GM23338 (cell line): ENCODE measurements at regions not wholly inside any gene's neighbourhood (a gene's known extent, or its start where the extent isn't known, plus 50 kb on each side); places are given as distances from the start of the nearest gene placed in this dataset.

Experiments used
- ATAC-seq: fragments of 200-7000 bp; cut with Tn5 transposase; 3 replicates; pipeline ENCODE4 v1.9.1; 2020
- DNase-seq: peaks from one replicate; pipeline ENCODE4 v3.0.0-alpha.2; 2015; ENCODE audit warnings: low spot score
- H2AFZ ChIP-seq: fragments of 200-600 bp; sonication (generic); 2 replicates; pipeline ENCODE4 v1.8.0; 2016; ENCODE audit warnings: antibody characterized with exemption, mild to moderate bottlenecking, moderate library complexity
- H3F3A ChIP-seq: fragments of 200-600 bp; sonication (generic); replicated peaks from 2 replicates; pipeline ENCODE4 v1.8.0; 2017; ENCODE audit warnings: antibody characterized with exemption, mixed run types, low read depth
- H3K27ac ChIP-seq: fragments of 200-600 bp; sonication (generic); 2 replicates; pipeline ENCODE4 v1.6.1; 2016; ENCODE audit warnings: low read depth
- H3K27me3 ChIP-seq: fragments of 200-600 bp; sonication (generic); 2 replicates; pipeline ENCODE4 v1.8.0; 2016; ENCODE audit warnings: mild to moderate bottlenecking, mixed run types, moderate library complexity; ENCODE audit not compliant: insufficient read depth
- H3K36me3 ChIP-seq: fragments of 200-600 bp; sonication (generic); 2 replicates; pipeline ENCODE4 v1.8.0; 2016; ENCODE audit warnings: mild to moderate bottlenecking; ENCODE audit not compliant: insufficient read depth
- H3K4me1 ChIP-seq: fragments of 200-600 bp; sonication (generic); 2 replicates; pipeline ENCODE4 v1.8.0; 2016; ENCODE audit warnings: mild to moderate bottlenecking, moderate library complexity; ENCODE audit not compliant: insufficient read depth
- H3K4me2 ChIP-seq: fragments of 200-600 bp; sonication (generic); 2 replicates; pipeline ENCODE4 v1.7.1; 2017; ENCODE audit warnings: mixed run types
- H3K4me3 ChIP-seq: fragments of 200-600 bp; sonication (generic); 2 replicates; pipeline ENCODE4 v1.6.1; 2016; ENCODE audit warnings: mixed run types
- H3K79me2 ChIP-seq: fragments of 200-600 bp; sonication (generic); replicated peaks from 2 replicates; pipeline ENCODE4 v1.8.0; 2017; ENCODE audit warnings: mild to moderate bottlenecking; ENCODE audit not compliant: insufficient read depth
- H3K9me2 ChIP-seq: fragments of 200-600 bp; sonication (generic); 2 replicates; pipeline ENCODE4 v1.8.0; 2017; ENCODE audit not compliant: insufficient read depth
- H4K20me1 ChIP-seq: fragments of 200-600 bp; sonication (generic); replicated peaks from 2 replicates; pipeline ENCODE4 v1.8.0; 2017; ENCODE audit warnings: mild to moderate bottlenecking; ENCODE audit not compliant: insufficient read depth
- H3K27ac Mint-ChIP-seq: 2 replicates; pipeline ENCODE4 v1.8.0; 2020; ENCODE audit warnings: inconsistent platforms, mild to moderate bottlenecking, moderate library complexity, mixed read lengths
- H3K27me3 Mint-ChIP-seq: 3 replicates; pipeline ENCODE4 v1.8.0; 2022; ENCODE audit warnings: low read depth, mild to moderate bottlenecking, moderate library complexity, mixed read lengths, inconsistent platforms; ENCODE audit not compliant: insufficient read depth, poor library complexity
- H3K36me3 Mint-ChIP-seq: 3 replicates; pipeline ENCODE4 v1.8.0; 2021; ENCODE audit warnings: low read depth, mild to moderate bottlenecking, inconsistent platforms, moderate library complexity, mixed read lengths
- H3K4me1 Mint-ChIP-seq: 3 replicates; pipeline ENCODE4 v1.8.0; 2020; ENCODE audit warnings: mild to moderate bottlenecking, inconsistent platforms, mixed read lengths
- H3K4me3 Mint-ChIP-seq: 3 replicates; pipeline ENCODE4 v1.8.0; 2021; ENCODE audit warnings: moderate library complexity, mild to moderate bottlenecking, inconsistent platforms, mixed read lengths
- H3K9me3 Mint-ChIP-seq: 3 replicates; pipeline ENCODE4 v1.8.0; 2020; ENCODE audit warnings: moderate library complexity, mild to moderate bottlenecking, inconsistent platforms, mixed read lengths
- CREB1 ChIP-seq: fragments of 250-450 bp; sonication (Bioruptor Pico); IDR thresholded peaks from 2 replicates; pipeline ENCODE4 v1.5.0; 2020; ENCODE audit warnings: low read depth, mild to moderate bottlenecking, moderate library complexity
- CTCF ChIP-seq, 2 experiments: fragments of 200-600 bp in 1 of 2; sonication (generic) in 1 of 2; conservative IDR thresholded peaks; 2 replicates each; pipeline versions ENCODE4 v1.5.1 to v1.6.1; 2016 to 2017; ENCODE audit warnings: antibody characterized with exemption in 2 of 2, low read depth in 2 of 2, mild to moderate bottlenecking in 2 of 2, moderate library complexity in 1 of 2
- ETS1 ChIP-seq: IDR thresholded peaks from 2 replicates; pipeline ENCODE4 v1.6.1; 2016; ENCODE audit warnings: antibody characterized with exemption
- EZH2 ChIP-seq: fragments of 200-600 bp; sonication (generic); IDR thresholded peaks from one replicate; pipeline ENCODE4 v1.8.0; 2017; ENCODE audit warnings: antibody characterized with exemption, mild to moderate bottlenecking, low read depth; ENCODE audit not compliant: unreplicated experiment
- EZH2phosphoT487 ChIP-seq: fragments of 200-600 bp; sonication (generic); IDR thresholded peaks from one replicate; pipeline ENCODE4 v1.8.1; 2018; ENCODE audit warnings: antibody characterized with exemption; ENCODE audit not compliant: unreplicated experiment
- JUNB ChIP-seq: IDR thresholded peaks from one replicate; pipeline ENCODE4 v1.6.1; 2016; ENCODE audit warnings: antibody characterized with exemption; ENCODE audit not compliant: unreplicated experiment
- NANOG ChIP-seq: IDR thresholded peaks from 2 replicates; pipeline ENCODE4 v1.6.1; 2016; ENCODE audit warnings: antibody characterized with exemption, borderline replicate concordance
- POLR2AphosphoS5 ChIP-seq: IDR thresholded peaks from 2 replicates; pipeline ENCODE4 v1.6.1; 2016; ENCODE audit warnings: antibody characterized with exemption, low read depth
- REST ChIP-seq: IDR thresholded peaks from one replicate; pipeline ENCODE4 v1.6.1; 2018; ENCODE audit warnings: antibody characterized with exemption; ENCODE audit not compliant: unreplicated experiment
- STAT1 ChIP-seq: IDR thresholded peaks from one replicate; pipeline ENCODE4 v1.6.1; 2016; ENCODE audit warnings: antibody characterized with exemption; ENCODE audit not compliant: unreplicated experiment
- ZNF114 ChIP-seq: fragments of 250-450 bp; sonication (Bioruptor Pico); IDR thresholded peaks from 2 replicates; pipeline ENCODE4 v1.5.0; 2020; ENCODE audit warnings: mild to moderate bottlenecking, moderate library complexity
- ZNF331 ChIP-seq: fragments of 250-450 bp; sonication (Bioruptor Pico); IDR thresholded peaks from 2 replicates; pipeline ENCODE4 v1.5.0; 2020; ENCODE audit warnings: low read depth, mild to moderate bottlenecking, moderate library complexity
- ZNF462 ChIP-seq: fragments of 250-450 bp; sonication (Bioruptor Pico); IDR thresholded peaks from 2 replicates; pipeline ENCODE4 v1.5.0; 2020; ENCODE audit warnings: mild to moderate bottlenecking, moderate library complexity

GRCh38 chr2:144229296-144229695 lies 290.6 kb downstream of the ZEB2 start:
- H3K9me3 Mint-ChIP-seq = no peaks in the 10 kb centered on the region

More at GRCh38 chr2:144229296-144229695, 290.6 kb downstream of the ZEB2 start:
- Histone ChIP-seq H3K4me3 (no peak overlapping the region), H4K20me1 (no peaks in the 10 kb centered on the region), H3F3A (no peaks in the 10 kb centered on the region), H3K27me3 (no peaks in the 10 kb centered on the region), H3K9me2 (no peaks in the 10 kb centered on the region), H3K79me2 (no peaks in the 10 kb centered on the region), H3K4me2 (no peak overlapping the region), H3K36me3 (no peaks in the 10 kb centered on the region), H3K27ac (no peak overlapping the region), H2AFZ (no peak overlapping the region), H3K4me1 (peaks cover 31% of the 10 kb centered on the region)
- no peak overlapping the region for H3K27ac Mint-ChIP-seq
- no peaks in the 10 kb centered on the region for H3K27me3 Mint-ChIP-seq
- no peak overlapping the region for H3K4me3 Mint-ChIP-seq
- no peak for TF ChIP-seq STAT1
- no peak for TF ChIP-seq CREB1 (CRISPR knock-in tag)
- no peak for TF ChIP-seq ETS1
- TF ChIP-seq ZNF114 (CRISPR knock-in tag) = no peak
- no peak for TF ChIP-seq EZH2phosphoT487
- no peak for TF ChIP-seq JUNB
- no peak for TF ChIP-seq POLR2AphosphoS5
- TF ChIP-seq EZH2 = no peak
- TF ChIP-seq CTCF (conservative IDR thresholded peaks at IDR 0.05; ENCODE audit: low read depth in 2 of 2) = no peak
- TF ChIP-seq ZNF462 (CRISPR knock-in tag) = no peak
- no peak for TF ChIP-seq REST
- TF ChIP-seq ZNF331 (CRISPR knock-in tag) = no peak
- TF ChIP-seq NANOG = no peak
- DNase-seq = no peak
- no peaks in the 10 kb centered on the region for H3K36me3 Mint-ChIP-seq
- no peak for ATAC-seq
- H3K4me1 Mint-ChIP-seq = peaks cover 42% of the 10 kb centered on the region
